Skeletal muscle tissue (tissue), 3 donors: ENCODE measurements at regions not wholly inside any gene's neighbourhood (a gene's known extent, or its start where the extent isn't known, plus 50 kb on each side); places are given as distances from the start of the nearest gene placed in this dataset.
A peak's percentile ranks its signal among the peaks of the same experiment; 100 is the strongest.

Experiments
- H3K27ac ChIP-seq: one replicate; pipeline ENCODE4 v1.7.0; 2013; ENCODE audit warnings: mild to moderate bottlenecking, low read depth, low read length, inconsistent platforms
- H3K27me3 ChIP-seq, 3 donors: one replicate each; pipeline ENCODE4 v1.7.0; 2013; ENCODE audit warnings: low read length in 3 of 3; ENCODE audit not compliant: control insufficient read depth in 3 of 3, insufficient read depth in 3 of 3
- H3K36me3 ChIP-seq, 3 donors: one replicate each; pipeline ENCODE4 v1.7.0; 2013; ENCODE audit warnings: low read length in 3 of 3; ENCODE audit not compliant: control insufficient read depth in 3 of 3, insufficient read depth in 3 of 3
- H3K4me1 ChIP-seq, 3 donors: one replicate each; pipeline ENCODE4 v1.7.0; 2013; ENCODE audit warnings: low read length in 3 of 3, mild to moderate bottlenecking in 3 of 3; ENCODE audit not compliant: control insufficient read depth in 3 of 3, insufficient read depth in 3 of 3
- H3K4me3 ChIP-seq, 3 donors: one replicate each; pipeline ENCODE4 v1.7.0; 2013; ENCODE audit warnings: low read length in 3 of 3
- H3K9ac ChIP-seq, 3 donors: one replicate each; pipeline ENCODE4 v1.7.0; 2013; ENCODE audit warnings: low read length in 3 of 3, mild to moderate bottlenecking in 3 of 3, moderate library complexity in 2 of 3, low read depth in 1 of 3
- H3K9me3 ChIP-seq, 3 donors: one replicate each; pipeline ENCODE4 v1.7.0; 2013; ENCODE audit warnings: low read length in 3 of 3; ENCODE audit not compliant: control insufficient read depth in 3 of 3
- donor health status: Osteomylitis.

- Histone ChIP-seq H3K27me3 (no peaks in the 10 kb centered on the region), H3K27ac (no peak overlapping the region), H3K9ac (peak overlapping the region in 1 of 3 donors; percentile 46), H3K36me3 (no peaks in the 10 kb centered on the region), H3K9me3 (no peaks in the 10 kb centered on the region), H3K4me3 (peak overlapping the region in 1 of 3 donors; percentile 29), H3K4me1 (peaks cover 0 to 6% (median 5%) of the 10 kb centered on the region in 3 donors)
Observed at GRCh38 chr5:160175438-160176218, 53.7 kb upstream of the FABP6 start.

DNA sequence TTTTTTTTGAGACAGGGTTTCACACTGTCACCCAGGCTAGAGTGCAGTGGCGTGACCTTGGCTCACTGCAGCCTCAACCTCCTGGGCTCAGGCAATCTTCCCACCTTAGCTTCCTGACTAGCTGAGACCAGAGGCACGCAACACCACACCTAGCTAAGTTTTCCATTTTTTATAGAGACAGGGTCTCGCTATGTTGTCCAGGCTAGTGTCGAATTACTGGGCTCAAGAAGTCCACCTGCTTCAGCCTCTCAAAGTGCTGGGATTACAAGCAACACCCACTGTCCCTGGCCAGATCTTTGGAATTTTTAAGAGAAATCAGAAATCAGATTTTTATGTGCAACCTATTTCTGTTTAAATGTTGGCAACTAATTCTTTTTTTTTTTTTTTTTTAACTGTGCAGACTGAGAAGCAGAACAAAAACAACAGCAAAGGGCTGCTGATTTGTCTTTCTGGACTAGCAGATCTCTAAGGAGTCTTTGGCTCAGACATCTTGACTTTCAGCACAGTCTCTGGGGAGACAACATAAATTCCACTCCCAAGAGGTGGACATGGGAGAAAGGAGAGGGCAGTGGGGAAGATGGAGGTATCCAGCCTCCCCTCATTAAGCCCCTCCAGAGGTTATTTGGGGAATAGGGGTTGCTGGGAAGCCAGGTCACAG, 54.4 kb upstream of the FABP6 start:
- Histone ChIP-seq H3K27ac (no peak overlapping the region), H3K9ac (no peak overlapping the region)

GRCh38 chr5:160174290-160174689, 55.0 kb upstream of the FABP6 start:
- H3K9me3 ChIP-seq, result no peaks in the 10 kb centered on the region
- no peak overlapping the region for H3K4me3 ChIP-seq
- H3K27ac ChIP-seq, result no peak overlapping the region
- no peaks in the 10 kb centered on the region for H3K27me3 ChIP-seq
- H3K36me3 ChIP-seq, result no peaks in the 10 kb centered on the region
- H3K9ac ChIP-seq, result no peak overlapping the region
- peaks cover 0 to 11% (median 10%) of the 10 kb centered on the region in 3 donors for H3K4me1 ChIP-seq

More for the DNA sequence above, 54.4 kb upstream of the FABP6 start:
- Histone ChIP-seq H3K9me3 (no peaks in the 10 kb centered on the region), H3K36me3 (no peaks in the 10 kb centered on the region), H3K4me1 (peaks cover 0 to 6% (median 5%) of the 10 kb centered on the region in 3 donors), H3K4me3 (no peak overlapping the region), H3K27me3 (no peaks in the 10 kb centered on the region)

- no peak overlapping the region for H3K27ac ChIP-seq
- H3K36me3 ChIP-seq, result no peaks in the 10 kb centered on the region
Observed at GRCh38 chr5:160171666-160172065, 52.4 kb upstream of the PWWP2A start.

GRCh38 chr5:160169326-160169725, 50.1 kb upstream of the PWWP2A start:
- no peak overlapping the region for H3K9ac ChIP-seq
- no peaks in the 10 kb centered on the region for H3K36me3 ChIP-seq
- no peaks in the 10 kb centered on the region for H3K27me3 ChIP-seq
- peak overlapping the region in 1 of 3 donors; percentile 31 for H3K4me3 ChIP-seq
- peak overlapping the region; percentile 77 for H3K27ac ChIP-seq
- no peaks in the 10 kb centered on the region for H3K9me3 ChIP-seq
- peaks cover 19 to 21% (median 20%) of the 10 kb centered on the region in 3 donors for H3K4me1 ChIP-seq

More at GRCh38 chr5:160171666-160172065, 52.4 kb upstream of the PWWP2A start:
- no peaks in the 10 kb centered on the region for H3K27me3 ChIP-seq
- no peak overlapping the region for H3K4me3 ChIP-seq
- H3K4me1 ChIP-seq, result peaks cover 2 to 13% (median 12%) of the 10 kb centered on the region in 3 donors
- H3K9ac ChIP-seq, result no peak overlapping the region
- no peaks in the 10 kb centered on the region for H3K9me3 ChIP-seq
